H1 (cell line): ENCODE measurements at regions not wholly inside any gene's neighbourhood (a gene's known extent, or its start where the extent isn't known, plus 50 kb on each side); places are given as distances from the start of the nearest gene placed in this dataset.

Experiments
- CTCF ChIA-PET: fragments of 300-600 bp; sonication (Branson Sonifier 250); formaldehyde crosslinking; loops from one replicate; lab custom pipeline; 2021; ENCODE audit not compliant: partially characterized antibody; lab: Charles Lee
- POLR2A ChIA-PET: fragments of 300-600 bp; sonication (Branson Sonifier 250); formaldehyde crosslinking; loops from one replicate; lab custom pipeline; 2021; ENCODE audit warnings: inconsistent platforms; ENCODE audit not compliant: partially characterized antibody; lab: Charles Lee
- DNase-seq, 2 experiments: peaks; one replicate each; pipeline versions ENCODE4 v3.0.0 to v3.0.0-alpha.2; 2010 to 2022; ENCODE audit warnings: low spot score in 2 of 2, low read depth in 1 of 2, mixed read lengths in 1 of 2
- FAIRE-seq: peaks from 2 replicates; lab custom pipeline; 2011; peaks lifted over from hg19 to GRCh38; lab: Jason Lieb, UNC
- H2AFZ ChIP-seq: 2 replicates; pipeline ENCODE4 v1.8.1; 2012; ENCODE audit warnings: low read length, inconsistent platforms
- H2AK5ac ChIP-seq: 2 replicates; pipeline ENCODE4 v1.6.1; 2013; ENCODE audit warnings: low read depth, low read length
- H2BK120ac ChIP-seq: replicated peaks from 2 replicates; pipeline ENCODE3; 2013; ENCODE audit warnings: low read depth, low read length, inconsistent platforms
- H2BK12ac ChIP-seq: 2 replicates; pipeline ENCODE4 v1.6.1; 2013; ENCODE audit warnings: low read depth, low read length
- H2BK15ac ChIP-seq: 2 replicates; pipeline ENCODE4 v1.6.1; 2013; ENCODE audit warnings: low read length
- H2BK20ac ChIP-seq: 2 replicates; pipeline ENCODE4 v1.6.1; 2013; ENCODE audit warnings: low read length
- H2BK5ac ChIP-seq: 2 replicates; pipeline ENCODE4 v1.6.1; 2013; ENCODE audit warnings: low read depth, low read length
- H3K14ac ChIP-seq: 2 replicates; pipeline ENCODE4 v1.6.1; 2013; ENCODE audit warnings: inconsistent platforms; ENCODE audit not compliant: insufficient read length
- H3K18ac ChIP-seq: 2 replicates; pipeline ENCODE4 v1.6.1; 2013; ENCODE audit warnings: low read length; ENCODE audit errors: extremely low read depth
- H3K23ac ChIP-seq: 2 replicates; pipeline ENCODE4 v1.6.1; 2013; ENCODE audit warnings: inconsistent platforms; ENCODE audit not compliant: insufficient read length
- H3K23me2 ChIP-seq: 2 replicates; pipeline ENCODE4 v1.6.1; 2013; ENCODE audit warnings: low read depth, low read length
- H3K27ac ChIP-seq: 2 replicates; pipeline ENCODE4 v1.6.1; 2011; ENCODE audit warnings: low read depth, low read length, inconsistent platforms
- H3K27me3 ChIP-seq, 4 experiments: replicated peaks in 1 of 4; 1 replicate in 1 of 4; 2 replicates in 3 of 4; pipeline versions ENCODE4 v1.6.1 to v1.8.1; 2011 to 2013; ENCODE audit warnings: low read length in 3 of 4, mild to moderate bottlenecking in 3 of 4, inconsistent platforms in 2 of 4, mixed read lengths in 2 of 4, moderate library complexity in 1 of 4; ENCODE audit not compliant: control insufficient read depth in 3 of 4, insufficient read depth in 3 of 4; ENCODE audit errors: extremely low read depth in 1 of 4
- H3K36me3 ChIP-seq, 4 experiments: 2 replicates each; pipeline versions ENCODE4 v1.6.1 to v1.8.1; 2011 to 2013; ENCODE audit warnings: mild to moderate bottlenecking in 4 of 4, low read length in 3 of 4, moderate library complexity in 2 of 4, control low read depth in 1 of 4, inconsistent platforms in 1 of 4; ENCODE audit not compliant: insufficient read depth in 4 of 4, control insufficient read depth in 2 of 4
- H3K4ac ChIP-seq: replicated peaks from 2 replicates; pipeline ENCODE3; 2013; ENCODE audit warnings: low read length, low read depth, mixed read lengths, inconsistent platforms; ENCODE audit not compliant: insufficient read length
- H3K4me1 ChIP-seq, 4 experiments: replicated peaks in 1 of 4; 1 replicate in 1 of 4; 2 replicates in 3 of 4; pipeline versions ENCODE4 v1.6.1 to v1.8.1; 2011 to 2013; ENCODE audit warnings: low read length in 3 of 4, inconsistent platforms in 2 of 4, mixed read lengths in 1 of 4; ENCODE audit not compliant: insufficient read depth in 4 of 4, control insufficient read depth in 3 of 4
- H3K4me2 ChIP-seq, 2 experiments: 2 replicates each; pipeline versions ENCODE4 v1.6.1 to v1.8.1; 2011 to 2013; ENCODE audit warnings: low read depth in 2 of 2, low read length in 2 of 2, control low read depth in 1 of 2, inconsistent platforms in 1 of 2, mild to moderate bottlenecking in 1 of 2; ENCODE audit not compliant: insufficient read depth in 1 of 2
- H3K4me3 ChIP-seq, 4 experiments: fragments of 200-600, 300-600 bp in 1 of 4; sonication (generic), shearing (Covaris generic), sonication (Bioruptor Twin) in 1 of 4; 2 replicates each; pipeline versions ENCODE4 v1.5.1 to v1.8.1; 2011 to 2016; ENCODE audit warnings: low read length in 4 of 4, low read depth in 3 of 4, control low read depth in 2 of 4, inconsistent platforms in 2 of 4, mild to moderate bottlenecking in 2 of 4, mixed read lengths in 1 of 4, moderate library complexity in 1 of 4; ENCODE audit not compliant: insufficient read depth in 2 of 4; ENCODE audit errors: extremely low read depth in 1 of 4
- H3K56ac ChIP-seq: replicated peaks from 2 replicates; pipeline ENCODE3; 2013; ENCODE audit warnings: low read depth, mild to moderate bottlenecking, mixed read lengths, low read length, inconsistent platforms; ENCODE audit not compliant: insufficient read length
- H3K79me1 ChIP-seq: 2 replicates; pipeline ENCODE4 v1.6.1; 2013; ENCODE audit warnings: low read depth, low read length, control low read depth
- H3K79me2 ChIP-seq, 2 experiments: 2 replicates each; pipeline versions ENCODE4 v1.6.1 to v1.8.1; 2012 to 2013; ENCODE audit warnings: low read length in 2 of 2, mild to moderate bottlenecking in 2 of 2, inconsistent platforms in 1 of 2; ENCODE audit not compliant: insufficient read depth in 2 of 2, control insufficient read depth in 1 of 2
- H3K9ac ChIP-seq, 4 experiments: replicated peaks in 1 of 4; 1 replicate in 1 of 4; 2 replicates in 3 of 4; pipeline versions ENCODE4 v1.6.1 to v1.8.1; 2011 to 2013; ENCODE audit warnings: low read depth in 3 of 4, low read length in 3 of 4, control low read depth in 2 of 4, mild to moderate bottlenecking in 2 of 4, moderate library complexity in 2 of 4, inconsistent platforms in 1 of 4; ENCODE audit errors: extremely low read depth in 1 of 4
- H3K9me3 ChIP-seq, 2 experiments: 2 replicates each; pipeline versions ENCODE4 v1.6.1 to v1.8.1; 2012 to 2013; ENCODE audit warnings: mild to moderate bottlenecking in 2 of 2, moderate library complexity in 2 of 2, control low read depth in 1 of 2, inconsistent platforms in 1 of 2, low read depth in 1 of 2, low read length in 1 of 2, mixed read lengths in 1 of 2; ENCODE audit not compliant: insufficient read depth in 2 of 2
- H4K20me1 ChIP-seq, 2 experiments: replicated peaks in 1 of 2; 2 replicates each; pipeline versions ENCODE3 to v1.8.1; 2011 to 2013; ENCODE audit warnings: inconsistent platforms in 2 of 2, low read length in 2 of 2, mild to moderate bottlenecking in 1 of 2; ENCODE audit not compliant: insufficient read depth in 2 of 2, control insufficient read depth in 1 of 2
- H4K5ac ChIP-seq: 2 replicates; pipeline ENCODE4 v1.6.1; 2013; ENCODE audit warnings: low read length, low read depth, mixed read lengths, inconsistent platforms; ENCODE audit not compliant: insufficient read length
- H4K8ac ChIP-seq: 2 replicates; pipeline ENCODE4 v1.8.0; 2013; ENCODE audit warnings: mild to moderate bottlenecking, moderate library complexity, low read length, inconsistent platforms; ENCODE audit not compliant: insufficient read depth; ENCODE audit errors: extremely low read depth
- H4K91ac ChIP-seq: replicated peaks from 2 replicates; pipeline ENCODE3; 2013; ENCODE audit warnings: low read length, mixed read lengths, inconsistent platforms; ENCODE audit not compliant: insufficient read length
- CREB1 ChIP-seq: IDR thresholded peaks from 2 replicates; pipeline ENCODE4 v1.6.1; 2012; ENCODE audit warnings: inconsistent platforms
- CTCF ChIP-seq, 3 experiments: IDR thresholded peaks; 1 replicate in 2 of 3; 2 replicates in 1 of 3; pipeline versions ENCODE4 v1.5.1 to v1.6.1; 2011; ENCODE audit warnings: low read length in 3 of 3, mild to moderate bottlenecking in 3 of 3, inconsistent platforms in 2 of 3, low read depth in 1 of 3, moderate library complexity in 1 of 3; ENCODE audit not compliant: insufficient read depth in 1 of 3; ENCODE audit errors: control extremely low read depth in 1 of 3
- EGR1 ChIP-seq: IDR thresholded peaks from 2 replicates; pipeline ENCODE4 v1.6.1; 2011; ENCODE audit warnings: low read depth, low read length, borderline replicate concordance
- POLR2A ChIP-seq, 2 experiments: IDR thresholded peaks; 1 replicate in 1 of 2; 2 replicates in 1 of 2; pipeline ENCODE4 v1.6.1; 2011; ENCODE audit warnings: low read depth in 2 of 2, low read length in 2 of 2, mild to moderate bottlenecking in 2 of 2; ENCODE audit errors: control extremely low read depth in 1 of 2
- RAD21 ChIP-seq, 2 experiments: IDR thresholded peaks in 1 of 2; conservative IDR thresholded peaks in 1 of 2; 2 replicates each; pipeline ENCODE4 v1.6.1; 2011; ENCODE audit warnings: low read depth in 2 of 2, low read length in 2 of 2, improper control_type of control experiment in 1 of 2, inconsistent platforms in 1 of 2, mild to moderate bottlenecking in 1 of 2, moderate library complexity in 1 of 2
- RNF2 ChIP-seq: fragments of 200-900, 300-1000 bp; sonication (generic); IDR thresholded peaks from 2 replicates; pipeline ENCODE4 v1.7.1; 2016; ENCODE audit warnings: borderline replicate concordance, low read depth, mild to moderate bottlenecking, antibody characterized with exemption, low read length; ENCODE audit not compliant: poor library complexity, severe bottlenecking; ENCODE audit errors: missing control alignments
- WGBS, 2 experiments: shearing (Covaris generic) in 1 of 2; methylation state at CpG; one replicate each; pipeline versions ENCODE4 v1.1.6 to v1.1.7; 2013 to 2015; ENCODE audit warnings: low lambda C conversion rate in 2 of 2, mixed read lengths in 2 of 2, inconsistent platforms in 1 of 2, low coverage in 1 of 2, missing lambda C conversion rate in 1 of 2; ENCODE audit not compliant: insufficient replicate concordance in 2 of 2, insufficient coverage in 1 of 2, insufficient read length in 1 of 2; ENCODE audit errors: extremely low coverage in 1 of 2, missing lambda C conversion rate in 1 of 2; 5-methylcytosine and 5-hydroxymethylcytosine counted together

GRCh38 chr3:81352867-81353266, 408.6 kb downstream of the GBE1 start:
- CTCF ChIA-PET: interaction anchor here (0.7 to 2.1 kb wide), 7 partner anchors 9 to 587 kb away, joined by 3 to 8 read pairs (median 3); no protein-coding TSS in a partner anchor
- DNase-seq: no peak

More at GRCh38 chr3:81352867-81353266, 408.6 kb downstream of the GBE1 start:
- TF ChIP-seq CTCF (IDR thresholded peaks at IDR 0.05; ENCODE audit: control extremely low read depth in 1 of 3, insufficient read depth in 1 of 3, low read depth in 1 of 3, low read length in 3 of 3): peak in 2 of 3 experiments; percentile 34 to 50; a peak in 2 of 4 replicates
- no peak for TF ChIP-seq EGR1
- TF ChIP-seq RAD21 (IDR thresholded peaks at IDR 0.05 in 1 of 2, conservative IDR thresholded peaks at IDR 0.05 in 1 of 2; ENCODE audit: low read depth in 2 of 2, low read length in 2 of 2): peak; percentile 60 to 70
- no peak for TF ChIP-seq RNF2
- TF ChIP-seq CREB1: peak; percentile 57; the same call in 1 of the 2 replicates
- no peak for TF ChIP-seq POLR2A (IDR thresholded peaks at IDR 0.05; ENCODE audit: control extremely low read depth in 1 of 2, low read depth in 2 of 2, low read length in 2 of 2)
- no peak overlapping the region for H3K4me3 ChIP-seq
- H2AK5ac ChIP-seq: no peak overlapping the region
- no peaks in the 10 kb centered on the region for H3K27me3 ChIP-seq
- no peak overlapping the region for H2BK120ac ChIP-seq
- no peaks in the 10 kb centered on the region for H3K79me2 ChIP-seq
- H3K36me3 ChIP-seq: no peaks in the 10 kb centered on the region
- H3K4me1 ChIP-seq: no peaks in the 10 kb centered on the region
- no peak overlapping the region for H3K27ac ChIP-seq
- no peak overlapping the region for H3K23ac ChIP-seq
- H2BK5ac ChIP-seq: no peak overlapping the region
- FAIRE-seq: no peak
- no peaks in the 10 kb centered on the region; the same call in 1 of the 2 replicates for H3K23me2 ChIP-seq
- H3K4me2 ChIP-seq: no peak overlapping the region
- H2BK15ac ChIP-seq: no peak overlapping the region
- no peak overlapping the region for H4K91ac ChIP-seq
- H2AFZ ChIP-seq: no peak overlapping the region
- H3K9ac ChIP-seq: no peak overlapping the region
- no peak overlapping the region for H3K14ac ChIP-seq
- H3K18ac ChIP-seq: no peak overlapping the region
- H2BK12ac ChIP-seq: no peak overlapping the region
- H3K4ac ChIP-seq: no peak overlapping the region
- no peak overlapping the region for H2BK20ac ChIP-seq
- no peak overlapping the region for H4K5ac ChIP-seq
- POLR2A ChIA-PET: no interaction called here
- H3K79me1 ChIP-seq: no peaks in the 10 kb centered on the region
- H3K56ac ChIP-seq: no peak overlapping the region
- peaks cover under 1% of the 10 kb centered on the region in 2 experiments; a peak in 2 of 4 replicates for H3K9me3 ChIP-seq
- H4K20me1 ChIP-seq: no peaks in the 10 kb centered on the region
- no peak overlapping the region for H4K8ac ChIP-seq
- WGBS, 2 experiments: 64% methylated on average over 3 of the region's 3 CpGs; no CpG with 5 or more reads in 1 of the 2 experiments
